Skin of body (tissue), 1 donor: ENCODE measurements at regions not wholly inside any gene's neighbourhood (a gene's known extent, or its start where the extent isn't known, plus 50 kb on each side); places are given as distances from the start of the nearest gene placed in this dataset.

Experiments
- DNase-seq: peaks from one replicate; lab custom pipeline; 2025; lab: John Stamatoyannopoulos, UW

DNA sequence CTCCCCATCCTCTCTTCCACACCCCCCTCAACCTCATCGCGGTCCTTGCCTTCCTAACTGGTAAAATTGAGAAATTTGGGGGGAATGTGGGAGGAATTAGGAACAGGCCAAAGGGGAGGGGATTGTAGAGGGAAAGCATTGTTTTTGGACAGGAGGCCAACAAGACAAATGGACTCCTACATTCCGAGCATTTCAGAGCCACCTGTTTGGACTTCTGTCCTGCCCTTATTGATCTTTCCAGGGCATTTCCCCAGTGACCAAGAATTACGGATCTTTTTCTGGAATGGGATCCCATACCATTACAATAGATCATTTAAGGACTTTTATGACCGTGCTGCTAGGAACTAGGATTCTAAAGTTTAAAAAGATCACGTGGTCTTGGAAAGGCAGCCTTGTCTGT is 221.3 kb upstream of the ASIC2 start:
- DNase-seq = no peak

DNA sequence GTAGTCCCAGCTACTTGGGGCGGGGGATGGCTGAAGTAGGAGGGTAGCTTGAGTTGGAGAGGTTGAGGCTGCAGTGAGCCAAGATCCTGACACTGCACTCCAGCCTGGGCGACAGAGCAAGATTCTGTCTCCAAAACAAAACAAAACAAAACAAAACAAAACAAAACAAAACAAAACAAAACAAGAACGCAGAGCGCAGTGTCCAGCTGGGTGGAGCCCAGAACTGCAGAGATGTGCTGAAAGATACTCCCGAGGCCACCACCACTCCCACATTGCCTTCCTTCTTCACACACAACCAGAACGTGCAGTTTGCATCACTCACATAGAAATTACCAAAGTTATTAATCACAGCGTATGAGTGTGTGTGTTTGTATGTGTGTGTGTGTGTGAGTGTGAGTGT is 222.9 kb upstream of the ASIC2 start:
- DNase-seq = no peak

DNA sequence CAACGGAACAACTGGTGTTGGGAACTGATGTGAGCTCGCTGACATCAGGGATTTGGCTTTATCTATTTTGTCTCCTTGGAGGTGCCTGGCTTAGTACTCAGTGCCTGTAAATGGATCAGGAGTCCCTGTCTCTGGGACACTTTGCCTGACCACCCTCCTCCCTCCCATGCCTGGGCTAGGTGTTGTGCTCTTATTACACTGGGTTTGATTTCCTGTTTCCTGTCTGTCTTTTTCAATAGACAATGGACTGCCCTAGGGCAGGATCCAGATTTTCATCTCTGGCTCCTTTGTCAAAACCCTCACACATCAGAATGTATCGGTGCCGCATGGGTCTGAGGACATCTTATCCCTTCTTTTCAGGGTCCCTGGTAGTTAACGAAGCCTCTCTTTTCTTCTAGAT is 223.6 kb upstream of the ASIC2 start:
- DNase-seq = no peak

DNA sequence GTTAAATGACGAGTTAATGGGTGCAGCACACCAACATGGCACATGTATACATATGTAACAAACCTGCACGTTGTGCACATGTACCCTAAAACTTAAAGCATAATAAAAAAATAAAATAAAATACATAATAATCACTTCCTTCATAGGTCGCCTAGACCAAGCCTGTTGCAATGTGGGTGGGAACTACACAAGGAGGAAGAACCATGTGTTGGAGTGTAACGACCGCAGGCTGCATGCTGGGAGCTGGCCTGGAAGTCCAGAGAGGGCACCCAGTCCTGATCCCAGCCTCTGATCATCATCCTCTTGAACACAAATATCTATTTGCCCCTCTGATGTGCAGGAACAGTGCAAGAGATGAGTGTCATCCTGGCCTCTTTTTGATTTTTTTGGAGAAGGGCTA is 224.7 kb upstream of the ASIC2 start:
- DNase-seq = no peak

DNA sequence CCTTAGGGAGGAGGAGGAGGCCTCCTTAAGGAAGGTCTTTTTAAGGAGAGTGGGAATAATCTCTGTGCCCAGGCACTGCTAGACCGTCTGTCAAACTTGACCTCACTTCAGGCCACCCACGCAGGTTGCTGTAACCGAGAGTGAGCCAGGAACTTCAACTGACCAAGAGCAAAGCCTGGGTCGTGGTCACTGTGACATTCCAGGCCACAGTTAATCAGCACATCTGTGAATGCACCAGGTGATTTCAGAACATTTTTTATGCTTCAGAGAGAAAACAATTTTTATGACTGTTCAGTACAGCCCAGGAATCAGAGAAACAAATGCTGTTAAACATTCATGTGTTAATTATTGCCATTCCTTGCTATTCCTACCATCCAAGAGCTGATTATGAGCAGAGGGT is 226.6 kb upstream of the ASIC2 start:
- DNase-seq = no peak

DNA sequence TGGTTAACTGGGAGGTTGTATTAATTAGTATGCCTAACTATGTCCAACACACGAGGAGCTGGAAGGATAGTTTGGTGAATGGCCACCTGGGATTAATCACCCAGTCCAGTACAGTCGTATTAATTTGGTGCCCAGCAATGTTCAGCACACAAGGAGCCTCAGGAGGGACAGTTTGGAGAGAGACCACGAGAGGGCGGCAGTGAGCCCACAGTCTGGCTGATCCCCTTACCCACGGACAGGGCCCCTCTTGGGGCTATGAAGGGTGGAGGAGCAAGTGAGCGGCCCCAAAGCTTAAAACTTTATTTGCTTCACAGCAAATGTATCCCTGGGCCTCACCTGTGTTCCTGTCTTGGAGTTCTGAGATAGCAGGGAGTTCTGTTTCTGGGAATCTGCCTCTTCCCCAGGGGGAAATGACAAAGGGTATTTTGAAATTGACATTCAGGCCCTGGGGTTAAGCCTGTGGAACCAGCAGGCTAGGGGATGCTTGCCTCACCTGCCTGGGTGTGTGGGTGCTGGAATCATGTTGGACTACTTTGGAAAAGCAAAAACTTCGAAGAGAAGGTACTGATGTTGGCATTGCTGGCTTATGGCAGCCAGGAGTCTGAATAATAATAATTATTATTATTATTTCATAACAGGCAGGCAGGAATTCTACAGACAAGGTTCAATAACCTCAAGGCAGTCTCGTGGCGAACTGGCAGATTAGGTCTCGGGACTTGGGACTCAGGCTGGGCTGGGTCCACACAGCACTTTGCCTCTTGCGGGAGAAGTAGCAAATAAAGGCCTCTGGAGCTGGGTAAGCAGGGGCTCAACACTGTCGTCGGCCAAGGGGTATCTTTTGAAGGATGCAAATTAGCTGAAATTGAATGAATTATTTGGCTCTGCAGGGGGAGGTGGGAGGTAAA is 227.6 kb upstream of the ASIC2 start:
- no peak for DNase-seq

DNA sequence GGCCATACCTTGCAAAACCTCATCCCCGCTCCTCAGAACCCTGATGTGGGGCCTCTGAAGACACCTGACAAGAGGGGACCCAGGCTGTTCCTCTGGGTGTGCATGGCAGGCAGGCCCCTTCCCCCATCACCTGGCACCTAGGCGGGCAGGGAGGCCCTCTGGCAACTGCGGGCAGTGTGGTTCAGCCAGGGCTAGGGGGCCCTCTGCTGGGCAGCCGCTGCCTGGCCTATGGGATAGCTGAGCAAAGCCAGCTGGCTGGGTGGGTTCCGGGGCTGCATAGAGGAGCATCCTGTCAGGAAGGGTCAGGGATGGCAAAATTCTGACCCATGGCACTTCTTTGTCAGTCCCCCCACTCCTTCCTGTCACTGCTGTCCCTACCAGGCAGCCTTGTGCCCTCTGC is 228.7 kb upstream of the ASIC2 start:
- no peak for DNase-seq

DNA sequence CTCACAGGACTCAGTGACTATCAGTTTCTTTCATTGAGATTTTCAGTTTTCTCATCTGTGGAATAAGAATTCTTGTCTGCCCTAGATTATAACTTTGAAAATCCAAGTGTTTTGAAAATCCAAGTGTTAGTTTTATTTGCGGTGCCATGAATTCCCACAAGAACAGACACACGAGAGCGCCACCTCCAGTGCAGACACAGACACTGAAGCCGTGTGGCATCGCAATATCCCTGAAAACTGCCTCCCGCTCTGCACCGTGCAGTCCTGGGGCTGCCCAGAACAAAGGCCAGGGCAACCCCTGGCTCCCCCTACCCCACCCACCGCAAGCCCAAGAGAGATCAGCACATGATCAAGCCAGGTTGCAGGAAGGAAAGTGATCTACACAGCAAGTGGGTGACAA is 229.5 kb upstream of the ASIC2 start:
- DNase-seq = no peak

DNA sequence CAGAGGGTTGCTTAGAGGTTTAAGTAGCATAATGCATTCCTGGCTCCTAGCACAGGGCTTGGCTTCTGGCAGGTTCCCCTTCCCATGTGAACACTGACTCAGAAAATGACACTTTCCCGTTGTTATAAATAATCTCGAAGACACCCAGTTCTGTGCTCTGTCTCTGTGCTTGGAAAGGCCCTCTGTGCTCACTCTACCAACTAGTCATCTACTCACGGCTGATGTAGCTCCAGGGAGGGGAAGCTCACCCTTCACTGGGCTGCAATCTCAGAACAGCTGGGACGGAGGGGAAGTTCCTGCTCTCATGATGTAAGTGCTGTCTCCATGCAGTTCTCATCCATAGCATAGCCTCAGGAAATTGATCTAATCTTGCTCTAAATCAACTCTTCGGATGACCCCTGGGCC is 230.5 kb upstream of the ASIC2 start:
- no peak for DNase-seq

DNA sequence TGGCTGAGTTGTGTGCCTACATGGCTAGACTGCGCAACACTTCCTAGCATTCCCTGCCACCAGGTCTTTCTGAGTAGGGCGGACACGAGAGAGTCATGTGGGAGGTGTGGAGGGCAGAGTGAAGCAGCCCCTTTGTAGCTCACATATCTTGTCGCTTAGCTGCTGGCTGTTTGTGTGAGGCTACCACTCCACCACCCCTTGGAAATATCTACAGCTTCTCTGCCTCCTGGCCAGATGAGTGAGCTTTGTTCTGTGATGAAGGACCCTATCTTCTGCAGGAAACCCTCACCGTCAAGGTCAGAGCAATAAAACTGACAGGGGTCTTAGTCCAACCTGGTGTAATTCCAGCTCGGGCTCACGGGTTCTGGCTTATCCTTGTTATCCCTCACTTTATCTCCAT is 232.1 kb upstream of the ASIC2 start:
- DNase-seq = no peak

DNA sequence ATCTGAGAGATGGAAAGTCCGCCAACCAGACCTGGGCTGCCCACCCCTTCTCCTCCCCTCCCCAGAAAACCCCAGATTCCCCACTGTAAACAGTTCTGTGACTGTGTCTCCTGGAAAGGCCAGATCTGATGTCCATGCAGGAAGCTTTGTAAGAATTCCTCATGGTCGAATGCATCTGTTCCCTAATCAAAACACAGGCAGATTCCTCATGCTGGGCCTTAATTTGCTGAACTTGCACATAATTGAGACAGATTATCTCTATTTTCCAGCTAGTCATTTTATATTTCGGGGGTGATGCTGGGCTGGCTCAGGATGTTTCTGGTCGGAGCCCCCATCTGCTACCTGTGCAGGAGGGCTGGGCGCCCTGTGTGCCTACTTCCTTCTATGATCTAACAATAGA is 233.6 kb upstream of the ASIC2 start:
- no peak for DNase-seq

DNA sequence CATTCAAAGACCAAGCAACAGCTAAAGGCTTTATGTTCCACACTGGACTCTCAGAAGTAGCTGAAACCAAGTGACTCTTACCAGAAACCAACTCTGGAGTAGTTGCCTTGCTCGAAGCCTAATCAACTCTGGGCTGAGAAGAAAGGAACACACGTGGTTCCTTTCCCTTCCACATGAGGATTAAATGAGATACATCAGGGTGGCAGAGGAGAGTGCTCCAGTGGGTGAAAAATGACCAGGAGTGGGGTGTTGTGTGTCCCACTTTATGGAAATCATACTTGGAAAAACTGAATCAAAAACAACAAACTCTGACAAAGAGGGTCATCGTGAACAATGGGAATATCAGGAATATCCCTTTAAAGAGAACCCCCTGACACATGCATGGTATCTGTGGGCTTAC is 234.2 kb upstream of the ASIC2 start:
- no peak for DNase-seq

DNA sequence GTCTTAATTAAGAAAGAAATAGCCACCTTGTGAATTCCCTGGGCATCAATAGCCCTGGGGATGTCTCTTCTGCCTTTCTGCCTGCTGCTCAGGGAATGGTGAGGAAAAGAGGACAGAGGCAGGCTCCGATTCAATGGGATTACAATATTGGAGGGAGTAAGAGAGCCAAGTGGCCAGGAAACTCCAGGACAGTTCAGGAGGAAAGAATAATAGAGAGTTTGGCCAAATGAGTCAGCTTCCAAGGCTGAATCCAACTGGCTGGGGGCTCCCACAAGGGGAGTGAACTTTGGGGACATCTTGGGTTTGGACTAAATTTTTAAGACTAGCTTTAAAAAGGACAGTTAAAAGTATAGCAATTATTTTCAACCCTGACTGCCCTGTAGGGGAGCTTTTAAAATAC is 235.8 kb upstream of the ASIC2 start:
- DNase-seq = no peak

DNA sequence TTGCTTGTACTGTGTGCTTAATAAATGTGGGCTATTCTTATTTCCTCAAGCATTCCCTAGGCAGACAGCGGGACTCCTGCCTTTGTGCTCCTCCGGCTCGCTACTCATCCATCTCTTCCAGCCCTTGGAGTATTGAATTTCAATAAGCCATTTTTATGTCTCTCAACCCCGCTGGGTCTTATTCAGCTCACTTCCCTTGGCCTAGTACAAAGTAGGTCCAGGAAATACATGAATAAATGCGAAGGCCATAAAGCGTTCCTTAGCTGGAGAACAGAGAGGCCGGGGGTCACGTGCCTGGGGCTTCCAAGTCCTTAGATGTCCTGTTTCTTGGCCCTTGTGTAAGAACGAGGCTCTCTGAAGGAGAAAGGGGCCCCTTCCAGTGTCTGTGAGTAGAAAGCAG is 236.7 kb upstream of the ASIC2 start:
- DNase-seq = no peak

DNA sequence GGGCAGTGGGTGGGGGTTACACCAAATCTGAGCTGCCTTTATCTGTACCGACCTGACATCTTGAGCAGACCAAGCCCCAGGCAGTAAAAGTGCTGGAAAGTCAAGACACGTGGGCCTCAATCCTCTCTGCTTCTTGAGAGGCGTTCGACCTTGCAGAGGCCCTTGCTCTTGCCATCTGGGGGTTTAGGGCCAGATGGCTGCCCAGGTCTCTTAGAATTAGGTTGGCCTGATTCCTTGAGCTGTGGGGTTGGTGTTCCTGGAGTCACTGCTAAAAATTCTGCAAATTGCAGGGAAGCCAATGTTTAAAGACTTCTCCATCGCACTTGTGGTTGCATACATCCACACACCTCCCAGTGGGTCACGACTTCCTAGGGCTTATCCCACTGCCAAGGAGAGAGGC is 238.2 kb upstream of the ASIC2 start:
- DNase-seq = no peak

DNA sequence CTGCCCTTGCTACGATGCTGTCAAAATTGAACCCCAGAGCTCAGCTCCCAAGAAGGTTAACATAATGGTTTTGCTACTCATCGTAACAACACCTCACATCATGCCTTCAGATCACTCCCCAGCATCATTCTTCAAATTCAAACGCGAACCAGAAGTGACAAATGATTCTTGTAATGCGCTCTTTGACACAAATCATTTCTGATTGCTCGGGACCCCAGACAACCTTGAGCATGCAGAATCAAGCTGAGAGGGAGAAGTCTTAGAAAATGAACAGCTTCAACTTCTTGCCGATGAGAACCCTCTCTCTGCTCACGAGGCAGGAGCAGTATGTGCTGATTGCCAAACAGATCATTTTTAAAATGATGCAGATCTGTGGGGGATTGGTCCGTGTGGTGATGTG is 241.0 kb upstream of the ASIC2 start:
- DNase-seq = no peak

DNA sequence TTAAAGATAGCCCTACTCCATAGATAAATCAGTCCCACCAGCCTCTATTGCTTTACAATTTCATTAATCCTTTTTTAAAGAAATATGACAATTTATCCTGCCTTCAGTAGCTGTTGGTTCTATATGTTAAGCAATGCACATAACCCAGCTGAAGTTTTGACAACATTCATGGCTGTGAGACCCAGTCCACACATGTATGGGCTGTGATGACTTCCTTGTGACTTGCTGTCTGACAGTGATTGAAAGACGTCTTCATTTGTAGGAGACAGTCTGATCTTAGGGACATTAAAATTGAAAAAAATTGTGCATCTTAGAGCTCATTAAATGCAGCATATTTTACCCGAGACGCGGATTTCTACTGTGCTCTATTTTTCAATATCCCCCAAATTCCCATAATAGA is 252.0 kb upstream of the ASIC2 start:
- DNase-seq = no peak

DNA sequence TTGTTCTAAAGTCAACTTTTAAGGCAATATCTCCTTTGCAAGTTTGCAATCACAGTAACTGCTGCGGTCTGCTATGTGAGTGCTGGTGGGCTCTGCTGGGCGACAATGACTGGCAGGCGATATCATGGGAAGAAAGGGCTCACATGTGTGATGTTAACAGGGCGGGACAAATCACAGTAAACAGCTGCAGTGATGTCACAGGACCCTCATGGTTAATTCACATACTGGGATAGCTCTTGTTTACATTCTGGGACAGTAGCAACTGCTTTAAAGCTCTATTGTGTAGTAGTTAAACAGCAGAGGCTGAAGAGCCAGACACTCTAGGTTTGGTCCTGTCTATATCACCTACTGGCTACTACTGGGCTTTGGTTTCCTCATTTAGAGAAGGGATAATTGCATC is 257.2 kb upstream of the ASIC2 start:
- no peak for DNase-seq

DNA sequence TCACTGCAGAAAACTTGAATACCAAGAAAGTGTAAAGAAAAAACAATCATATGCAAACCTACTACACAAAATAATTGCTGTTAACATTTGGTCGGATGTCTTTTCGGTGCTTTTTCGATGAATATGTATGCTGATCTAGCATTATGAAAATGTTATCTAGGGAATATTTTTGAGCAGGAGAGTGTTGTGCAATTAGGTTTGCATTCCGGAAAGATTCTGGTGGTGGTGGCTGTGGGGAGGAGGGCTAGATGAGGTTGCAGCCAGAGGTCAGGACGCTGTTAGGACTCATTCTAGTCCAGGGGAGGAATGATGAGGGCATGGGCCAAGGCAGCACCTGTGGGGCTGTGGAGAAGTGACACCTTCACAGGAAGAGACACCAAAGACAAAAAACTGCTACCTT is 258.0 kb upstream of the ASIC2 start:
- no peak for DNase-seq

DNA sequence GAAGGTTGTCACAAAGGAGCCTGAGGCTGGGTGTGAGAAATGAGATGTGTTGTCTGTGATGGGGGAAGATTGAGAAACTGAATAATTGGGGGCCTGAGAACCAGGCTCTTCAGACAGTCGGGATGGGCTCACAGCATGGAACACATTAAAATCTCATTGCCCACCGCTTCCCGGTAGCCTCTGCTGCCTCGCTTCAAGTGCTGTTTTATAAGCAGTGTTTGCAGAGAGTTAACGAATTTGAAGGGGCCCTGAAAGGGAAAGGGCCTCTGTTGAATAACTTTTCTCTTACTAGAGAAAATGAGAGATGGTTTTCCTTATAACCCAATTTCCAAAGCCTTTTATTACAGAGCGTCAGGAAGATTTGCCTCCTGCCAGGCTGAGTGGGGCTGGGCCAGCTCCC is 258.8 kb upstream of the ASIC2 start:
- no peak for DNase-seq

DNA sequence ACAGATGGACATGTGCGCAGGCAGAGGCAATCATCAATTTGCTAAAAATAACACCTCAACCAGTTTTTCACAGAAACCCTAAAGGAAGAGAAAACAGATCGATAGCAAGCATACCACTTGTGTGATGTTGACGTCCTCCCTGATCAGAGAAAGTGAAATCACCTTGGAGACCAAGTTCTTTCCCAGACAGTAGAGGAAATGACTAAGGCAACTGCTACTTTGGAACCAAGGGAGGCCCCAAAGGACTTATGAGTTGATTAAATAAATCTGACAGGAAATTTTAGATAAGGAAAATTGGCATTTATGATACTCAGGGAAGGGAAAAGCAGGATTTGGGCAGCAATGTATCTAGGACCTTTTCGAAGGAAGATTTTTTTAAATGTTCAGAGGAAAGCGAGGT is 267.1 kb upstream of the ASIC2 start:
- no peak for DNase-seq

DNA sequence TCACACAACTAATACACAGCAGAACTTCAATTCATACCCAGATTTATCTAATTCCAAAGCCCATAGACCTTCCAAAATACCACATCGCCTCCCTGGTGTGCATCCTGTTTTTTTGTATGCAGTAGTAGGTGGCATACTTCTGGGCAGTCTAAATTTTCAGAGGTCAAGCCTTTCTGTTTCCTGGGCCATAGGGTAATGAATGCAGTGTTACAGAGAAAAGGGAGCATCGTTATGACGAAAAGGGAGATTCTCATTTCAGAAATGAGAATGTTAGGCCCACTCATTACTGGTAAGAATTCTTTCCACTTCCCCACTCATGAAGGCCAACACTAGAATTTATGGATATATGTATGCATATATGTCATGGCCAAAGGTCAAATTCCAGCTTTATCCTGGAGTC is 267.8 kb upstream of the ASIC2 start:
- DNase-seq = no peak

DNA sequence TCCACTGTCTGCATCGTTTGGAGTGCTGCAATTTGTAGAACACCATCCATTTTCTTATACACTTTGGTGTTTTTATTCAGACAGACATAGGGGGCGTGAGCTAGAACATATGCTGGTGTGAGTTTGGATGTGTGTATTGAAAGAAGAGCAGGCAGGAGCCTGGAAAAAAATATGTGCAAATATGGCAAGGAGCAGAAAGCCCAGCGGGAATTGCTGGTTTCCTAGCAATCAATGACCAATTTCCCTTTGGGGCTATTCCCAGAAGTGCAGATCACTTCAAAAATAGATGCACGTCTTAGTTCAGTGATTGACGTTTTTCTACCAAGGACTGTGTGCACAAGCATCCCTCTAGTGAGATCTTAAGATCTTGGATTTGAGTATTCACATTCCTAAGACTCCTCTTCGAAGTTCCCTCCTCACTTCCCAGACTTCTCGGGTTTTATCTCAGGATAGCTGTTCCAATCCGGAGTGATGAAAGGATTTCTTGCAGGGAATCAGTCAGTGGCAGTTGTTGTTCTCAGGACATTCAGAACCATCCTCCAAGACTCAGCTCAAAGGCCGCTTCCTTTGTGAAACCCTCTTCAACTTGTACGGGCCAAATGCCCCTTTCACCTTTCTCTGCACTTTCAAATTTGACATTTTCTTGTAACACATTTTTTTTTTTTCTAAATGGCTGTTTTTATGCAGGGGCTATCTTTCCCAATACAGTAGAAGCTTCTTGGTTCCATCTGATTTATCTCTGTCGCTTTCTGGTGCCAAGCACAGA is 268.7 kb upstream of the ASIC2 start:
- DNase-seq = no peak
